GM21515 (cell line): ENCODE measurements at regions not wholly inside any gene's neighbourhood (a gene's known extent, or its start where the extent isn't known, plus 50 kb on each side); places are given as distances from the start of the nearest gene placed in this dataset.
"Not testable (repeated sequence)": the region's sequence is repeated elsewhere in the genome, so short reads cannot be mapped to it uniquely, and the experiment has no call there.

ENCODE experiments used
- ATAC-seq: cut with Tn5 transposase; IDR thresholded peaks from one replicate; pipeline ENCODE4 v1.9.1; 2021; ENCODE audit not compliant: unreplicated experiment

DNA sequence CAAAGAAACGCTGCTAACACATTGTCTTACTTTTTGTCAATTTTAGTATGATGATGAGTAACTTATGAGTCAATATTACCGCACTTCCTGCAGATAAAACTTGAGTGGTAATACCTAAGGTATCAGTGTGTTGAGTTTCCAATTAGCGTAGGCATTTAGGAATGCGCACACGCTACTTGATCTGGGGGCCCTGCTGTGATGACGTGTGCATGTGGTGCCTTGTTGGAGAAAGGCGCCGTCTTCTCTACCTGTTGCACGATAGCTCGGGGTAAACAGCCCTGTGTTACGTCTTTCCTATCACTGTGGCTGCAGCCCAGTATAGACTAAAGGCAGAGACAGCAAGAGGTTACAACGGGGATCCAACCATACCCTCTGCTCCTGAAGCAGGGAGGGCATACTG, 476.8 kb upstream of the ADARB2 start:
- ATAC-seq: no peak

DNA sequence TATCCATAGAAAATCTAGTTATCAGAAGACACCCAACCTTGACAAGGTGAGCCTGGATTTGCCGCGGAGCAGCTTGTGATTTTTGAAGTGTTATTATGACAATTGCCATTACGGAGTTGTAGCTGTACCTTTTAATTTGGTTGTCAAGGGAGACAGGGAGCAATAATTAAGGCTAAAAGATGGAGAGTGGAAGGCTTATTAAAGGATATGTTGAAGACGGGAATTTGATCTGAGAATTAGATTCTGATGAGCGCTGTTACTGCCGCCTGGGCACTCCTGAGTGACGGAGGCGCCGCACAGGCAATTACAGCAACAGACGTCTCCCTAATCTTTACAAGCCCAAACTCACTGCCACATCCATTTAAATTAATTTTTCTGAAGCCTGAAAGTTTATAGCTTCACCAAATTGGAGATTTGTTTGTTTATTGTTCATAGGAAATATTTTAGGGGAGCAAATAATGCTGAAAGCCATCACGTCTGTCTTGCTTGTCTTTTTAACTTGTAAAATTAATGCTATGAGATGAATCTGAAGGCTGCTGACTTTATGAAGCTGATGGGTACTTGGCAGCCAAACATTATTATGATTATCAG, 475.0 kb upstream of the ADARB2 start:
- no peak for ATAC-seq

DNA sequence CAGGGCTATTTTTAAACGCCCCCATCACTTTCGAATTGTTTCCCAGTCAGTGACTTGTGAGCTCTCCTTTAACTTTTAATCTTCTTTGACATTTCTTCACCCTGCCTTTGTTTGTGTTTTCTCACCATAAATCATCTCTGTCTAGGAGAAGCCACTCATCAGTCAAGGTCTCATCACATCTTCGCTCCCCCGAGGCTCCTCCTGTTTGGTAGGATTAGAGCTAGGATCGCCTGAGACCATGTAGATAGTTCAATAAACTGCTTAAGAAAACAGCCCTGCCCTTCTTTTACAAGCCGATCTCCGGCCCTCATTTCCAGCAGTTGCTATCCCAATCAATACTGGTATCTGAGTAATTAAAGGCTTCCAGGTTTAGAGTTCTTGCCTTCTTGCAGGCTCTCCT, 472.8 kb upstream of the ADARB2 start:
- ATAC-seq: no peak

DNA sequence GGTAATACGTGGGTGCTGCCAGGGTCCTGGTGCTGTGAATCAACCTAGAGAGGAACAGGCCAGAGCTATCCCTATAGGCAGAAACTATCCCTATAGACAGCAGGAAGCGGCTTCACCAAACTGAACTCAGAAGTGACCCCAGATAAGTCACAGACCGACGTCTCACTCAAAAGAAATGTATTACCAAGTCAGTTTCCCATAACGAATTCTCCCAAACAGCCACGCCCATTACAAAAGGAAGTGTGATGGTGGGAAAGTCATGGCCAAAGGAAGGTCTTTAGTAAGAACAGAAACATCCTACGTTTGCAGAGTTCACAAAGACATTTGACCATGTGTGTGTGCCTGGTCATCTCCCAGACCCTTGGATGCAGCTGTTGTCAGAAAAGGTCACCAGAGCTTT, 470.8 kb upstream of the ADARB2 start:
- no peak for ATAC-seq

GRCh38 chr10:2207246-2207922, 470.1 kb upstream of the ADARB2 start:
- ATAC-seq: no peak

DNA sequence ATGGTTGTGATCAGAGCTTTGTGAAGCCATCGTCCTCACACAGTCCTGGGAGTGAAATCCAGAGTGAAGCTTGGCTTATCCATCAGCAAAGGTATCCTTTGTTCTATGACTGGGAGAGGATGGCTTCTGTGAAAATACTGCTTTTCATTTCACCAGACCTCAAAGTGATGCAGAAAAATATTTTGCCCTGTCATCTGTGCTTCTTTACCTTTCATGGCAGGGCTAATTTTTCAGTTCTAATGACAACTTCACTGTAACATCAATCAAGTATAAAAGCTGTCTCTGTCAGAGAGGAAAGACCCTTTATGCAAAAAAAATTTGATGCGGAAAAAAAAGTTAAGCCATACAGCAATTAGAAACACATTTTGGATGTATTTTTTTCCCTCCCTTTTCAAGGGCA, 468.1 kb upstream of the ADARB2 start:
- ATAC-seq: no peak

- no peak for ATAC-seq
These were observed 465.1 kb upstream of the ADARB2 start for GRCh38 chr10:2202401-2202800.

- ATAC-seq: no peak
These were observed 464.3 kb upstream of the ADARB2 start for GRCh38 chr10:2201534-2202099.

GRCh38 chr10:2197663-2198062, 460.3 kb upstream of the ADARB2 start:
- no peak for ATAC-seq

DNA sequence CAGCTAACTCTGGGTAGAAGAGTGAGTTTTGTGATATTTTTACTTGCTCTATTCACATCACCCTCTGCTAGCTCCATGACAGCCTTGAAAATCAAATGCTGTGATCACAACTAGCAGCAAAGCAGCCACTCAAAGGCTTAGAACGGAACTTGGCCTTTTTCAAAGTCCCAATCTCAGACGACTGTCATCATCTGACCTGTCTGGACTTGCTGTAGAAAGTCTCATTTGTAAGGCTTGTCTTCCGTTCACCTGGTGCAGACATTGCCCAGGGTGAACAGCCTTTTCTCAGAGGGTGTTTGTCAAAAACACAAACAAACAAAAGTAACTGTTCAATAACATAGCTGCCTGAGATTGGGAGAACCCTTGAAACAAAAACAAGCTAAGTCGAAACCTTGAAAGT, 458.9 kb upstream of the ADARB2 start:
- no peak for ATAC-seq

DNA sequence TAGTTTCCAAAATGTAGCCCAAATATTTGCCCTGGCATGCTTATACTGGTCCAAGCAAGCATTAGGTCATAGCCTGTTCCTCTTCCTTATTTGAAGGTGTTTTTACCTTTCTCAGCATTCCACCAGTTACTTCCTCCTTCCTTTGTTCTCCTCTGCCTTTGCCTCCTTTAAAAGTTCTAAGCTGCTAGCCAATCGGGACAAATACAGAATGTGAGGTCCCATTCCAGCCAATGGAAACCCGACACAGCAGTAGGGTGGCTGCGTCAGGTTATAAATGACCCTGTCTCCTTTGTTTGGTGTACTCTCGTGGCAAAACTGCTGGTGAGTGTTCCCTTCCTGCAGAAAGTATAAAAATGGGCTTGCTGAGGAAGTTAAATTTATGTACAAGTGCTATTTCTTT, 452.0 kb upstream of the ADARB2 start:
- not testable (repeated sequence) for ATAC-seq

GRCh38 chr10:2188371-2188770, 451.0 kb upstream of the ADARB2 start:
- ATAC-seq: no peak

GRCh38 chr10:2173327-2173726, 436.0 kb upstream of the ADARB2 start:
- ATAC-seq: no peak

DNA sequence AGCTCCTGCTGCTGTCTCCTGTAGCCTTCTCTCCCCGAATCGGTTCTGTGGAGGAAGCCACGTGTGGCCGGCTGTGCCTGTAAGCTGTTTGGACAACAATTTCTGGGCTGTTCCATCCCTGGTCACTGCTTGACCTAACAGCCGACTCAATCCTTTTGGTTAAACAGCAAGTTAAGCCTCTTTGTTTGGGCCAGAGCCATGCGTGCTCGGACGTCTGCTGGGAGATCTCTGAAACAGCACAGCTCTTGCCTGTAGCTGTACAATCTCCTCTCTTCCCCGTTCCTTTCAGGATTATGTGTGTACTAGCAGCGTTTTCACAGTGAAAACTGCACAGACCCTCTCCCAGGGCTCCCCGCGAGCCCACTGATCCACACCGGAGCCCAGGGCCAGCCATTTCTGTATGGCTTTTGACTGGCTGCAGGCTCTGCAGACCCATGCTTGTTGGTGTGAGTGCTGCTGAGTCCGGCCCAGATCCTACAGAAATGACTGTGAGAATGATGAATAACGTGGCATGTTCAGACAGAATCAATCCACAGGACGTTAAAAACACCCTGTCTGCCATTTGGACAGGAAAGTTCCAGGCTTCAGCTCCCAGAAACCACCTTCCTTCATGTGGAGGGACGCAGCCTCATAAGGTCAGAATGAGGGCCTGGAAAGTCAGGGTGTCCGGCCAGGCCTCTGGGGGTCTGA, 428.6 kb upstream of the ADARB2 start:
- ATAC-seq: no peak

DNA sequence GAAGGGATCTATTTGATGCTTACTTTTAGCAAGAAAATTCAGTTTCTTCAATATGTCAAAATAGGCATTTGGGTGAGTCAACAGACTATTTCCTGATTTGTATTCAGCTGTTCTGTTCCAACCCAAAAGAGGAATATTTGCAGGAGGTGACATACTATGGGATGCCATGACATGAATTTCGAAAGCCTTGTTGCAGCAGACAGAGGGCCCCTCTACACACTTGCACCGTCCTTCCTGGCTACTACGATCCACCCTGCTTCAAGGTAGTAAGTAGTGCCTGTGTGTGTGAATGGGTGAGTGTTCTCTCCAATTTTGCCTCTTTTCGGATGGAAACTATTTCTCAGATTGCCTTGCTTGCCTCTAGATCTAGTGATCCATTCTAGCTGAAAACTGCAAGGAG, 413.0 kb upstream of the ADARB2 start:
- no peak for ATAC-seq

DNA sequence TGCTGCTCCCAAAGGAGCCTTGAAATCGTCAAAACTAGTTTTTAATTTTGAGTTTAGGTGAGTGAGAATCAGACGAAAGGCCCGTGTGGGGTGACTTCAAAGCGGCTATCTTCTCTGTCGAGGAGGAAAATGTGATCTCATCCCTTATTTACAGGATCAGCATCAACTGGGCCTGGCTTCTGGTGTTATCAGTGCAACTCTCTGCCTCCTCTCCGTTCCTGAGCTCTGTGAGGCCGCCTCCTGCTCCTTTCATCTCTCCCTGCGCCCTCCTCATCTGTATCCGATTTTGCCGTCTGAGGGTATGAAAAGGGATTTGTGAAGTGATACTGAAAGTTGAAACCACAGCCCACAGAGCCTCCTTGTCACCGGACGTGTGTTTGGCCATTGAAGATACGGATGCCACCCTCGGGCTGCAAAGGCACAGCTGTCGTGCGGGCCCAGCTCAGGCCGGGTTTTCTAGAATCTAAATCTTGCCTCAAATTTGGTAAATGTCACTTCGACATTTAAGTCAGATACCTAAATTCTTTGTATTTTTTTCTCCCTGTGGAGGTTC, 408.7 kb upstream of the ADARB2 start:
- ATAC-seq: no peak

GRCh38 chr10:2145491-2145890, 408.2 kb upstream of the ADARB2 start:
- no peak for ATAC-seq

DNA sequence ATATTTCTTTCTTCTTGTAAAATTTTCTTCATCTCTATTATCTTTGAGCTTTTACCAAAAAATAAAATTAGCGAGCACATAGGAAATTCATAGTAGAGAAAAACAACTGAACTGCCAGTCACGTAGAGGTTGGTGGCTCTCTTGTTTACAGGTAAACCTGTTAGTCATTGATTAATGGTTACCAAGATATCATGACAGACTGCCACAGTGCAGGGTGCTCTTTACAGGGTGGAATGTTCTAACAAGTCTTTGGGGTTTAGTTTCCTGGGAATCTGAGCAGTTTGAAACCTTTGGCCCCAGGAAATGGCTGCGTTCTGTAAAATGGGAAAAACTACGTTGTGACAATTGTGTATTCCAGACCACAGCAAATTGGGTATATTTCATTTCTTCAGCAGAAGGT, 407.3 kb upstream of the ADARB2 start:
- no peak for ATAC-seq

GRCh38 chr10:2143213-2143835, 406.0 kb upstream of the ADARB2 start:
- ATAC-seq: no peak

DNA sequence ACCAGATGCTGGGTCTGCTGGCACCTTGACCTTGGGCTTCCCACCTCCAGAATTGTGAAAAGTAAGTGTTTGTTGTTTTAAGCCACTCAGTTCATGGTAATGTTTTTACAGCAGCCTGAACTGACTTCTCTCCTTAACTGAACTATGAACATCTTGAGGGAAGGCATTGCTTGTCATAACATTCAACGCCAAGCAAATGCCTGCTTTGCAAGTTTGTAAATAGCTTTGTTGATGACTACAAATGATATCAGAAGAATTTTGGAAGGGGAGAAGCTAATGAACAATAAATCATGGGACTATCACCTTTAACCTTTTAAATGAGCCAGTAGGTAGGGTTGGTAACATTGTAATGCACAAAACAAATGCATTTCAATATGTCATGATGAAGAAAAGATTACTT, 402.4 kb upstream of the ADARB2 start:
- no peak for ATAC-seq

GRCh38 chr10:2137549-2138174, 400.3 kb upstream of the ADARB2 start:
- ATAC-seq: no peak
